B cell (primary cell): ENCODE measurements at regions not wholly inside any gene's neighbourhood (a gene's known extent, or its start where the extent isn't known, plus 50 kb on each side); places are given as distances from the start of the nearest gene placed in this dataset.

Source experiments
- ATAC-seq: fragments of 200-7000 bp; cut with Tn5 transposase; one replicate; pipeline ENCODE4 v1.10.0; 2021; ENCODE audit warnings: low read depth, mild to moderate bottlenecking, moderate number of reproducible peaks, moderate library complexity
- CTCF ChIA-PET: fragments of 350-600 bp; sonication (Branson Sonifier 250); formaldehyde crosslinking; loops from one replicate; lab custom pipeline; 2021; ENCODE audit warnings: antibody characterized with exemption, inconsistent platforms; lab: Charles Lee
- POLR2A ChIA-PET: fragments of 350-600 bp; sonication (Branson Sonifier 250); formaldehyde crosslinking; loops from one replicate; lab custom pipeline; 2021; ENCODE audit warnings: antibody characterized with exemption; lab: Charles Lee
- DNase-seq: peaks from one replicate; pipeline ENCODE4 v3.0.0; 2013
- H2AFZ ChIP-seq: 2 replicates; pipeline ENCODE4 v1.6.1; 2012; ENCODE audit warnings: mild to moderate bottlenecking, low read depth, low read length; ENCODE audit not compliant: insufficient read depth, poor library complexity, severe bottlenecking
- H3K27ac ChIP-seq, 2 donors: 1 replicate in 1 of 2; 2 replicates in 1 of 2; pipeline ENCODE4 v1.5.1; 2012 to 2013; ENCODE audit warnings: low read length in 2 of 2, mild to moderate bottlenecking in 2 of 2, moderate library complexity in 1 of 2
- H3K27me3 ChIP-seq, 4 experiments: fragments of 200-600 bp in 1 of 4; sonication (generic) in 1 of 4; replicated peaks in 1 of 4; 1 replicate in 2 of 4; 2 replicates in 2 of 4; pipeline versions ENCODE4 v1.6.1 to v1.7.0; 2013 to 2016; ENCODE audit warnings: low read length in 3 of 4, mild to moderate bottlenecking in 2 of 4, mixed read lengths in 1 of 4, moderate library complexity in 1 of 4; ENCODE audit not compliant: insufficient read depth in 4 of 4, control insufficient read depth in 3 of 4; ENCODE audit errors: control extremely low read depth in 1 of 4
- H3K36me3 ChIP-seq, 2 experiments: replicated peaks in 1 of 2; 1 replicate in 1 of 2; 2 replicates in 1 of 2; pipeline versions ENCODE4 v1.6.1 to v1.7.1; 2013; ENCODE audit warnings: low read length in 1 of 2; ENCODE audit not compliant: insufficient read depth in 2 of 2, control insufficient read depth in 1 of 2; ENCODE audit errors: control extremely low read depth in 1 of 2, extremely low read depth in 1 of 2
- H3K4me1 ChIP-seq, 2 donors: fragments of 200-600 bp in 1 of 2; sonication (generic) in 1 of 2; 1 replicate in 1 of 2; 2 replicates in 1 of 2; pipeline versions ENCODE4 v1.5.1 to v1.6.1; 2013 to 2017; ENCODE audit warnings: low read length in 2 of 2; ENCODE audit not compliant: control insufficient read depth in 2 of 2, insufficient read depth in 2 of 2
- H3K4me2 ChIP-seq: replicated peaks from 2 replicates; pipeline ENCODE3; 2012; ENCODE audit warnings: mild to moderate bottlenecking, low read depth, low read length; ENCODE audit not compliant: poor library complexity, severe bottlenecking
- H3K4me3 ChIP-seq, 5 experiments: fragments of 200-600 bp in 1 of 5; sonication (generic) in 1 of 5; 1 replicate in 3 of 5; 2 replicates in 2 of 5; pipeline versions ENCODE4 v1.5.1 to v1.7.0; 2011 to 2016; ENCODE audit warnings: low read length in 4 of 5, mild to moderate bottlenecking in 4 of 5, low read depth in 2 of 5, control low read depth in 1 of 5, moderate library complexity in 1 of 5; ENCODE audit not compliant: insufficient read depth in 1 of 5; ENCODE audit errors: control extremely low read depth in 1 of 5, extremely low read depth in 1 of 5
- H3K79me2 ChIP-seq: fragments of 200-600 bp; sonication (generic); one replicate; pipeline ENCODE4 v1.6.0; 2016; ENCODE audit warnings: low read length; ENCODE audit not compliant: control insufficient read depth, insufficient read depth
- H3K9ac ChIP-seq: fragments of 200-600 bp; sonication (generic); 2 replicates; pipeline ENCODE4 v1.6.1; 2017; ENCODE audit warnings: mild to moderate bottlenecking, low read length, moderate library complexity
- H3K9me3 ChIP-seq, 3 donors: one replicate each; pipeline versions ENCODE4 v1.6.1 to v1.7.1; 2013; ENCODE audit warnings: low read length in 2 of 3; ENCODE audit not compliant: control insufficient read depth in 2 of 3, insufficient read depth in 1 of 3; ENCODE audit errors: control extremely low read depth in 1 of 3
- H4K20me1 ChIP-seq: 2 replicates; pipeline ENCODE4 v1.6.0; 2012; ENCODE audit warnings: mild to moderate bottlenecking, low read length; ENCODE audit not compliant: insufficient read depth, control insufficient read depth, poor library complexity, severe bottlenecking
- H3K27ac Mint-ChIP-seq: one replicate; pipeline ENCODE4 v1.8.0; 2021; ENCODE audit warnings: mixed read lengths
- H3K27me3 Mint-ChIP-seq: one replicate; pipeline ENCODE4 v1.8.0; 2021; ENCODE audit warnings: mixed read lengths
- H3K4me1 Mint-ChIP-seq: one replicate; pipeline ENCODE4 v1.8.0; 2021; ENCODE audit warnings: mixed read lengths
- H3K4me3 Mint-ChIP-seq: one replicate; pipeline ENCODE4 v1.8.0; 2021; ENCODE audit warnings: mixed read lengths
- H3K9me3 Mint-ChIP-seq: one replicate; pipeline ENCODE4 v1.8.0; 2022; ENCODE audit warnings: mixed read lengths; ENCODE audit not compliant: insufficient read depth
- CTCF ChIP-seq: fragments of 200-600 bp; IDR thresholded peaks from one replicate; pipeline ENCODE4 v1.8.0; 2022; ENCODE audit warnings: antibody characterized with exemption, mild to moderate bottlenecking
- EZH2 ChIP-seq: IDR thresholded peaks from 2 replicates; pipeline ENCODE4 v1.6.1; 2012; ENCODE audit warnings: borderline replicate concordance, low read depth, mild to moderate bottlenecking, moderate library complexity, low read length; ENCODE audit not compliant: insufficient read depth, poor library complexity, severe bottlenecking
- WGBS: methylation state at CpG from one replicate; pipeline ENCODE4 v1.1.5; 2013; ENCODE audit warnings: missing lambda C conversion rate; ENCODE audit not compliant: insufficient coverage; 5-methylcytosine and 5-hydroxymethylcytosine counted together
- intact Hi-C: fragments of 100-400 bp; cut with micrococcal nuclease; formaldehyde crosslinking; loops from one replicate; pipeline ENCODE4 v1.10.0; 2022

DNA sequence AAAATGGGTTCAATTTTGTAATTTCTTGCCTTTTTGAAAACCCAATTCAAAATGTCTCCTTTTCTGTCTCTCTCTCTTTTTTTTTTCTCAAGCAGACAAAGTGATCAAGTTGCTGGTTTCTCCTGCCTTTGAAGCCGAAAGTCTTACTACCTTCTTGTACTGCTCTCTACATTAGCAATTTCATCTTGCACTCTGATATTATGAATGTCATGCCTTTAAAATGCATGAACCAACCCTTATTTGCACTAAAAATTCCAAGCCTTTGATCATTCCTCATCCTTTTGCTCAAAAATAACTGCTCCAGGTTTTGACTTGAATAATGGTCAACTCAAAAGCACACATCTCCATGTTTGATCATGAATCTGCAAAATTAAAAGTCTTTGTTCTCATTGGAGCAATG, 125.2 kb downstream of the CETN3 start:
- no peak overlapping the region for H3K4me3 Mint-ChIP-seq
- Histone ChIP-seq H3K36me3 (no peaks in the 10 kb centered on the region), H3K27me3 (no peaks in the 10 kb centered on the region), H3K4me1 (no peaks in the 10 kb centered on the region), H3K27ac (no peak overlapping the region), H3K4me2 (no peak overlapping the region), H3K4me3 (no peak overlapping the region), H3K9me3 (no peaks in the 10 kb centered on the region), H2AFZ (no peak overlapping the region), H4K20me1 (no peaks in the 10 kb centered on the region), H3K79me2 (no peaks in the 10 kb centered on the region), H3K9ac (no peak overlapping the region)
- intact Hi-C loops = no loop called here
- TF ChIP-seq CTCF (no peak), EZH2 (no peak)
- H3K4me1 Mint-ChIP-seq = no peaks in the 10 kb centered on the region
- no peaks in the 10 kb centered on the region for H3K9me3 Mint-ChIP-seq
- DNase-seq = no peak
- ChIA-PET POLR2A (no interaction called here), CTCF (no interaction called here)
- H3K27ac Mint-ChIP-seq = no peak overlapping the region
- no peak for ATAC-seq
- H3K27me3 Mint-ChIP-seq = peaks cover 24% of the 10 kb centered on the region
- 100% methylated on average over 1 of the region's 1 CpG for WGBS

DNA sequence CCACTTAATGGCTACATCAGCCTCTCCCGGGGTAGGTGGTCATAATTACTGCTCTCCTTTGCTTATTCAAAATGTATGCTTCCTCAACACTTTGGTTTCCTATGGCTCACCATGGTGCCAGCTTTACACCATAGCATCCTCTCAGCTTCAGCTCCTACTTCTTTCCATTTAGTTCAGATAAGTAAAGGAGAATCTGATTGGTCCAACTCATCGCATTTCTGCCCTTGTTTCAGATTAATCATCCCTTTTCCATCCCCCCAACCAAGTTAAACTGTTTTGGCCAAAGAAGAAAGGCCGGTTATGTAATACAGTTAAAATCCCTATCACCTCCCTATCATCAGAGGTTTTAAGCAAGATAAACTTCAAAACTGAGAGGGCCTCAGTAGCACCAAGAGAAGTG, 130.5 kb downstream of the CETN3 start:
- intact Hi-C loops = no loop called here
- 100% methylated on average over 1 of the region's 3 CpGs for WGBS
- ChIA-PET CTCF (no interaction called here), POLR2A (no interaction called here)
- Histone ChIP-seq H3K79me2 (no peaks in the 10 kb centered on the region), H3K27me3 (no peaks in the 10 kb centered on the region), H2AFZ (no peak overlapping the region), H3K4me3 (no peak overlapping the region), H3K4me2 (no peak overlapping the region), H3K9me3 (no peaks in the 10 kb centered on the region), H3K36me3 (no peaks in the 10 kb centered on the region), H4K20me1 (no peaks in the 10 kb centered on the region), H3K9ac (no peak overlapping the region), H3K27ac (no peak overlapping the region), H3K4me1 (no peaks in the 10 kb centered on the region)
- Mint-ChIP-seq H3K27me3 (peaks cover 28% of the 10 kb centered on the region), H3K27ac (no peak overlapping the region), H3K9me3 (no peaks in the 10 kb centered on the region), H3K4me1 (no peaks in the 10 kb centered on the region), H3K4me3 (no peak overlapping the region)
- no peak for DNase-seq
- ATAC-seq = no peak
- TF ChIP-seq CTCF (no peak), EZH2 (no peak)
